Endothelial cell of umbilical vein (primary cell): ENCODE measurements at regions not wholly inside any gene's neighbourhood (a gene's known extent, or its start where the extent isn't known, plus 50 kb on each side); places are given as distances from the start of the nearest gene placed in this dataset.

Experiments
- BruUV-seq: library from RNA; stranded (reverse); fragments of 400-500 nt; replicated peaks from 2 replicates; lab custom pipeline; 2021; lab: Mats Ljungman, UMichigan
- CTCF ChIA-PET: fragments of 300-600, 350-600 bp; sonication (Branson Sonifier 250); formaldehyde crosslinking; loops from one replicate; lab custom pipeline; 2021; ENCODE audit warnings: antibody characterized with exemption, inconsistent platforms; lab: Charles Lee
- POLR2A ChIA-PET: fragments of 300-600, 350-600 bp; sonication (Branson Sonifier 250); formaldehyde crosslinking; loops from one replicate; lab custom pipeline; 2021; ENCODE audit warnings: antibody characterized with exemption, inconsistent platforms; lab: Charles Lee
- DNase-seq: peaks from one replicate; pipeline ENCODE4 v3.0.0-alpha.2; 2011; ENCODE audit warnings: low read depth, low spot score
- FAIRE-seq: peaks from 2 replicates; lab custom pipeline; 2011; peaks lifted over from hg19 to GRCh38; lab: Jason Lieb, UNC
- H2AFZ ChIP-seq: 2 replicates; pipeline ENCODE4 v1.6.0; 2012; ENCODE audit warnings: low read depth, low read length, control low read depth, inconsistent platforms
- H3K27ac ChIP-seq: 2 replicates; pipeline ENCODE4 v1.5.1; 2011; ENCODE audit warnings: low read depth, mild to moderate bottlenecking, control low read depth, low read length, moderate library complexity; ENCODE audit not compliant: insufficient read depth
- H3K27me3 ChIP-seq, 2 experiments: 2 replicates each; pipeline versions ENCODE4 v1.6.0 to v1.6.1; 2011; ENCODE audit warnings: low read length in 2 of 2, mixed read lengths in 1 of 2; ENCODE audit not compliant: control insufficient read depth in 2 of 2, insufficient read depth in 2 of 2
- H3K36me3 ChIP-seq, 2 experiments: 2 replicates in 1 of 2; 3 replicates in 1 of 2; pipeline ENCODE4 v1.5.1; 2011; ENCODE audit warnings: low read length in 2 of 2, mild to moderate bottlenecking in 1 of 2, moderate library complexity in 1 of 2; ENCODE audit not compliant: control insufficient read depth in 2 of 2, insufficient read depth in 2 of 2; ENCODE audit errors: extremely low read depth in 1 of 2
- H3K4me1 ChIP-seq: 3 replicates; pipeline ENCODE4 v1.5.1; 2011; ENCODE audit warnings: mild to moderate bottlenecking, low read length; ENCODE audit not compliant: control insufficient read depth, insufficient read depth; ENCODE audit errors: extremely low read depth
- H3K4me2 ChIP-seq: 2 replicates; pipeline ENCODE4 v1.6.1; 2011; ENCODE audit warnings: low read length, control low read depth, mixed read lengths; ENCODE audit not compliant: insufficient read depth
- H3K4me3 ChIP-seq, 3 experiments: fragments of 200-600 bp in 1 of 3; sonication (generic), shearing (Covaris generic) in 1 of 3; replicated peaks in 1 of 3; 2 replicates each; pipeline ENCODE4 v1.5.1; 2011 to 2016; ENCODE audit warnings: control low read depth in 3 of 3, low read length in 3 of 3, mild to moderate bottlenecking in 2 of 3, inconsistent platforms in 1 of 3, low read depth in 1 of 3, moderate library complexity in 1 of 3; ENCODE audit not compliant: insufficient read depth in 1 of 3
- H3K79me2 ChIP-seq: 2 replicates; pipeline ENCODE4 v1.6.0; 2012; ENCODE audit warnings: low read length, inconsistent platforms; ENCODE audit not compliant: control insufficient read depth, insufficient read depth
- H3K9ac ChIP-seq: replicated peaks from 2 replicates; pipeline ENCODE3; 2011; ENCODE audit warnings: low read length, control low read depth; ENCODE audit not compliant: insufficient read depth; ENCODE audit errors: extremely low read depth
- H3K9me1 ChIP-seq: replicated peaks from 3 replicates; pipeline ENCODE4 v1.6.0; 2011; ENCODE audit warnings: mild to moderate bottlenecking, low read length; ENCODE audit not compliant: control insufficient read depth, insufficient read depth; ENCODE audit errors: extremely low read depth
- H3K9me3 ChIP-seq: replicated peaks from 2 replicates; pipeline ENCODE4 v1.5.1; 2012; ENCODE audit warnings: low read length, inconsistent platforms; ENCODE audit not compliant: control insufficient read depth, insufficient read depth
- H4K20me1 ChIP-seq: replicated peaks from 2 replicates; pipeline ENCODE3; 2011; ENCODE audit warnings: mild to moderate bottlenecking, low read length; ENCODE audit not compliant: control insufficient read depth, insufficient read depth; ENCODE audit errors: extremely low read depth
- CTCF ChIP-seq, 2 donors: IDR thresholded peaks; 1 replicate in 1 of 2; 2 replicates in 1 of 2; pipeline ENCODE4 v1.5.1; 2011; ENCODE audit warnings: low read length in 2 of 2, mild to moderate bottlenecking in 2 of 2, moderate library complexity in 2 of 2, control low read depth in 1 of 2, inconsistent platforms in 1 of 2, low read depth in 1 of 2; ENCODE audit not compliant: insufficient read depth in 1 of 2; ENCODE audit errors: extremely low read depth in 1 of 2
- EZH2 ChIP-seq: IDR thresholded peaks from 2 replicates; pipeline ENCODE4 v1.6.1; 2012; ENCODE audit warnings: borderline replicate concordance, low read depth, mild to moderate bottlenecking, moderate library complexity, low read length, inconsistent platforms; ENCODE audit not compliant: severe bottlenecking
- FOS ChIP-seq: IDR thresholded peaks from 2 replicates; pipeline ENCODE4 v1.6.1; 2011; ENCODE audit warnings: mild to moderate bottlenecking, low read length, moderate library complexity, borderline replicate concordance; ENCODE audit not compliant: insufficient read depth
- GATA2 ChIP-seq: IDR thresholded peaks from 2 replicates; pipeline ENCODE4 v1.7.0; 2011; ENCODE audit warnings: low read depth, mild to moderate bottlenecking, moderate library complexity, mixed read lengths, low read length; ENCODE audit not compliant: insufficient read length, insufficient read depth
- JUN ChIP-seq: IDR thresholded peaks from 2 replicates; pipeline ENCODE4 v1.6.1; 2011; ENCODE audit warnings: borderline replicate concordance, low read depth; ENCODE audit not compliant: insufficient read length, insufficient read depth
- MAX ChIP-seq: IDR thresholded peaks from 2 replicates; pipeline ENCODE4 v1.6.1; 2011; ENCODE audit not compliant: insufficient read depth, insufficient read length
- MYC ChIP-seq: IDR thresholded peaks from one replicate; pipeline ENCODE4 v1.6.1; 2011; ENCODE audit warnings: mild to moderate bottlenecking, low read depth, low read length
- POLR2A ChIP-seq: IDR thresholded peaks from 2 replicates; pipeline ENCODE4 v1.6.1; 2012; ENCODE audit warnings: low read depth, mild to moderate bottlenecking, control low read depth, low read length
- POLR2AphosphoS5 ChIP-seq: IDR thresholded peaks from 2 replicates; pipeline ENCODE4 v1.6.1; 2012; ENCODE audit warnings: low read depth, mild to moderate bottlenecking, control low read depth, low read length, moderate library complexity; ENCODE audit not compliant: insufficient read depth
- dilution Hi-C: fragments of 300-500 bp; cut with MboI; formaldehyde crosslinking; loops from one replicate; pipeline ENCODE4 v1.15.0; 2019; ENCODE audit warnings: low sequenced_read_pairs; ENCODE audit not compliant: extremely low pct_ligation_motif_present
- intact Hi-C: fragments of 100-400 bp; cut with micrococcal nuclease; formaldehyde crosslinking; loops from one replicate; pipeline ENCODE4 v1.10.0; 2022

GRCh38 chr18:66795051-66795450 is 191.2 kb upstream of the CDH19 start:
- H3K4me3 ChIP-seq: no peak overlapping the region
- H3K4me1 ChIP-seq: no peaks in the 10 kb centered on the region
- no peak for FAIRE-seq
- no peak for DNase-seq
- ChIA-PET POLR2A (no interaction called here), CTCF (interaction anchor here (2.1 kb wide), 1 partner anchor 235 kb away, joined by 6 read pairs; no protein-coding TSS in a partner anchor)
- no peak overlapping the region for H3K27ac ChIP-seq
- H3K9me1 ChIP-seq: peaks cover 2% of the 10 kb centered on the region
- TF ChIP-seq JUN: no peak
- TF ChIP-seq POLR2A: no peak
- TF ChIP-seq MAX: no peak
- no peak for TF ChIP-seq GATA2
- TF ChIP-seq MYC: no peak
- no peak for TF ChIP-seq EZH2
- no peak for TF ChIP-seq FOS
- TF ChIP-seq CTCF (IDR thresholded peaks at IDR 0.05; ENCODE audit: extremely low read depth in 1 of 2, insufficient read depth in 1 of 2, low read depth in 1 of 2, low read length in 2 of 2): no peak
- no peak for TF ChIP-seq POLR2AphosphoS5
- no peak overlapping the region for H3K9ac ChIP-seq
- no peaks in the 10 kb centered on the region for H3K27me3 ChIP-seq
- no peaks in the 10 kb centered on the region for H3K79me2 ChIP-seq
- no peak overlapping the region for H2AFZ ChIP-seq
- dilution Hi-C loops: no loop called here
- H3K36me3 ChIP-seq: no peaks in the 10 kb centered on the region
- BruUV-seq: no TSS peak
- no peaks in the 10 kb centered on the region for H4K20me1 ChIP-seq
- intact Hi-C loops: no loop called here
- no peak overlapping the region for H3K4me2 ChIP-seq
- H3K9me3 ChIP-seq: no peaks in the 10 kb centered on the region
